ENCODE measurements at regions not wholly inside any gene's neighbourhood (a gene's known extent, or its start where the extent isn't known, plus 50 kb on each side); places are given as distances from the start of the nearest gene placed in this dataset.

DNA sequence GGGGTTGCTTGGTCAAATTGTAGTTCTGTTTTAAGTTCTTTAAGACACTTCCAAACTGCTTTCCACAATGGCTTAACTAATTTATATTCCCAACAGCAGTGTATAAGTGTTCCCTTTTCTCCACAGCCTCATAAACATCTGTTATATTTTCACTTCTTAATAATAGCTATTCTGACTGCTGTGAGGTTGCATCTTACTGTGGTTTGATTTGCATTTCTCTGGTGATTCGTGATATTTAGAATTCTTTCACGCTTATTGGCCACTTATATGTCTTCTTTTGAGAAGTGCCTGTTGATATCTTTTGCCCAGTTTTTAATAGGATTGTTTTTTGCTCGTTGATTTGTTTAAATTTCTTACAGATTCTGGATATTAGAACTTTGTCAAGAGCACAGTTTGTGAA is 278.6 kb upstream of the ITM2A start:
- Histone ChIP-seq H4K20me1 (peaks cover 0 to 5% (median 0%) of the 10 kb centered on the region in 11 experiments; a peak in 1 of 22 replicates), H3K4me2 (no peak overlapping the region), H3K9ac (no peak overlapping the region), H3K36me3 (no peaks in the 10 kb centered on the region), H3K27me3 (peaks cover 47 to 84% (median 70%) of the 10 kb centered on the region in 11 experiments; a peak in 21 of 22 replicates), H3K9me3 (replicated peaks in 1 of 11) (no peaks in the 10 kb centered on the region), H3K4me3 (no peak overlapping the region), H3K27ac (no peak overlapping the region), H3K4me1 (no peaks in the 10 kb centered on the region)
- no peak for TF ChIP-seq Cebpa-rat (IDR thresholded peaks at IDR 0.05)

DNA sequence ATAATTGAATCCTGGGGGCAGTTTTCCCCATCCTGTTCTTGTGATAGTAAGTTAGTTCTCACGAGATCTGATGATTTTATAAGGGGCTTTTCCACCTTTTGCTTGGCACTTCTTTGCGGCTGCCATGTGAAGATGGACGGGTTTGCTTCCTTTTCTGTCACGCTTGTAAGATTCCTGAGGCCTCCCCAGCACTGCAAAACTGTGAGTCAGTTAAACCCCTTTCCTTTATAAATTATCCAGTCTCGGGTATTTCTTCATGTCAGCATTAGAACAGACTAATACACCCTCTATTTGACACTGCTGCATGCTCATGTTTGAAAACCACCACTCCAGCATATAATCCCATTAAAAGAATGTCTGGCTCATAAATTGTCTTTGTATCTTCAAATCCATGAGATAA is 264.4 kb upstream of the ITM2A start:
- no peak overlapping the region for H3K9ac ChIP-seq

DNA sequence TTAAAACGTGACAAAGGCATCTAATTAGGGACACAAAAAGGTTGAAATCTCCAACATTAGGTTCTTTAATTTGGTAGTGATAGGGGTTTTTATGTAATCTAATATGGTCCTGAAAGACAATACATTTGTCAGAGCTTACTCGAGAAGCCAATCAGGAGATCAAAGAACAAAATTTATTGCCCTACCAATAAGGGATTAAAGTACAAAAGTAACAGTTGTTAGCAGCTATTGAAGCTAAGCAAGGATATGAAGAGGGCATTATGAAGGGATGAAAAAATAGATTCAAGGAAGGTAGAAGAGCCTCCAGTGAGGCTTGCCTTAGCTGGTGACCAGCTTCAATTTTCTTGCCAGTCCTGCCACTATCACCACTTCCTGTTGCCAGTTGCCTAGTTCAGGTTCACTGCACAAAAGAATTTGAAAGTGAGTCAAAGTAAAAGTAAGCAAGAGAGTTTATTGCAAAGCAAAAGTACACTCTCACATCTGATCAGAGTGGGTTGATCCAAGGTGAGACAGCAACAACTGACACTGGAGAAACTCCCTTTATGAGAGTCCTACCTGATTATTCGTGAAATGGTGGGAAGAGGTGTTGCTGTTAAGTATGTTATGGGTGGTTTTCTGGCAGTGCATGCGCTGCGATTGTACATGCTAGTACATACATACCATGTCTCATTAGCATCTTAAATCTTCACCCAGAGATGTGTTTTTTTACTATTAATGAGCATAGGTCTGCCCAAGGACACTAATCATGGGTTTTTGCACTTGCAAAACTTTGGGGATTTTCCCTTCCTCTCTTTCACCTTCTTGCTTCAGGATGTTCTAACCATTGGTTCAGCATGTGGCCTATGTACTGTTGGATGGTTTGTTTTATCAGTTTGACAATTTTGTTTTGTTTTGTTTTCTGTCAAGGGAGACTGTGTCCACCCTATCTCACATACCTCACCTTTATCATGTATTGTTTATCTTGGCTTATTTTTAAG is 263.2 kb upstream of the ITM2A start:
- peaks cover 0 to 16% (median 4%) of the 10 kb centered on the region in 11 experiments; a peak in 4 of 22 replicates for H3K9me3 ChIP-seq (replicated peaks in 1 of 11)
- peaks cover 6 to 17% (median 8%) of the 10 kb centered on the region in 10 experiments; a peak in 17 of 20 replicates for H3K4me1 ChIP-seq
- H3K4me2 ChIP-seq: peak overlapping the region in 10 of 11 experiments; percentile 13 to 49 (median 36); a peak in 18 of 22 replicates
- H3K4me3 ChIP-seq: no peak overlapping the region
- no peak overlapping the region for H3K27ac ChIP-seq
- H3K36me3 ChIP-seq: no peaks in the 10 kb centered on the region
- H3K9ac ChIP-seq: no peak overlapping the region
- H4K20me1 ChIP-seq: no peaks in the 10 kb centered on the region; a peak in 1 of 22 replicates
- no peak for TF ChIP-seq Cebpa-rat (IDR thresholded peaks at IDR 0.05)
- peaks cover 21 to 89% (median 77%) of the 10 kb centered on the region in 11 experiments; a peak in 21 of 22 replicates for H3K27me3 ChIP-seq

More for the DNA sequence above, 264.4 kb upstream of the ITM2A start:
- peak overlapping the region in 1 of 11 experiments; percentile 20; a peak in 1 of 22 replicates for H3K4me2 ChIP-seq
- H3K4me1 ChIP-seq: peaks cover 6 to 17% (median 8%) of the 10 kb centered on the region in 10 experiments; a peak in 17 of 20 replicates
- no peaks in the 10 kb centered on the region for H3K36me3 ChIP-seq
- peaks cover 0 to 13% (median 4%) of the 10 kb centered on the region in 11 experiments; a peak in 4 of 22 replicates for H3K9me3 ChIP-seq (replicated peaks in 1 of 11)
- TF ChIP-seq Cebpa-rat (IDR thresholded peaks at IDR 0.05): no peak
- peaks cover 24 to 89% (median 78%) of the 10 kb centered on the region in 11 experiments; a peak in 21 of 22 replicates for H3K27me3 ChIP-seq
- no peaks in the 10 kb centered on the region; a peak in 1 of 22 replicates for H4K20me1 ChIP-seq
- no peak overlapping the region for H3K4me3 ChIP-seq
- H3K27ac ChIP-seq: no peak overlapping the region

GRCh38 chrX:79623098-79623762 is 256.1 kb upstream of the ITM2A start:
- H3K36me3 ChIP-seq: no peaks in the 10 kb centered on the region
- 0 out of 22 replicates have a peak, but pooled peaks cover 0 to 3% (median 0%) of the 10 kb centered on the region in 11 experiments for H4K20me1 ChIP-seq
- H3K9me3 ChIP-seq (replicated peaks in 1 of 11): peaks cover 0 to 9% (median 0%) of the 10 kb centered on the region in 11 experiments; a peak in 1 of 22 replicates
- H3K4me2 ChIP-seq: no peak overlapping the region
- no peak overlapping the region for H3K27ac ChIP-seq
- peaks cover 29 to 98% (median 90%) of the 10 kb centered on the region in 11 experiments for H3K27me3 ChIP-seq
- H3K9ac ChIP-seq: no peak overlapping the region
- H3K4me3 ChIP-seq: no peak overlapping the region
- no peak for TF ChIP-seq Cebpa-rat (IDR thresholded peaks at IDR 0.05)
- H3K4me1 ChIP-seq: no peaks in the 10 kb centered on the region

DNA sequence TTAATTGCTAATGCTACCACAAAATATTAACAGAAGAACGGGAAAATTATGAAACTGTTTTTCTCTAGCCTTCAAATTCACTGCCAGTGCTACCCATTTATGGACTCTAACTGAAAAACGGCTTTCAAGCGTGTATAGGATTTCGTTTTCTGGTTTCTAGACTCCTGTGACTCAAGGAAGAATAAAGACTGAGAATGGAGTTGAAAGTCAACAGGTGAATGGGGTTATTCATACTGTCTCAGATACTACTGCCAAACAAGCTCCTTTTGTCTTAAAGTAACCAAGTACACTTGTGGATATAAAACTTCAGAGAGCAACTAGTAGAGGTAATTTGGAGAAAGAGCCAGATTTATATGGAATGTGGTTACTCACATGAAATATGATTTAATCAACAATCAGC is 251.1 kb upstream of the ITM2A start:
- no peaks in the 10 kb centered on the region for H4K20me1 ChIP-seq
- no peak for TF ChIP-seq Cebpa-rat (IDR thresholded peaks at IDR 0.05)
- no peaks in the 10 kb centered on the region for H3K4me1 ChIP-seq
- H3K9me3 ChIP-seq (replicated peaks in 1 of 11): no peaks in the 10 kb centered on the region
- H3K27ac ChIP-seq: no peak overlapping the region
- H3K4me3 ChIP-seq: no peak overlapping the region
- peaks cover 30 to 91% (median 75%) of the 10 kb centered on the region in 11 experiments for H3K27me3 ChIP-seq
- no peaks in the 10 kb centered on the region for H3K36me3 ChIP-seq
- H3K4me2 ChIP-seq: no peak overlapping the region
- no peak overlapping the region for H3K9ac ChIP-seq

GRCh38 chrX:79604364-79604763 is 237.2 kb upstream of the ITM2A start:
- Histone ChIP-seq H3K9ac (no peak overlapping the region), H3K4me3 (no peak overlapping the region), H3K4me1 (no peaks in the 10 kb centered on the region), H3K27ac (no peak overlapping the region), H3K9me3 (replicated peaks in 1 of 11) (no peaks in the 10 kb centered on the region), H3K4me2 (no peak overlapping the region), H3K36me3 (no peaks in the 10 kb centered on the region), H4K20me1 (no peaks in the 10 kb centered on the region; a peak in 3 of 22 replicates), H3K27me3 (peaks cover 43 to 90% (median 85%) of the 10 kb centered on the region in 11 experiments)
- no peak for TF ChIP-seq Cebpa-rat (IDR thresholded peaks at IDR 0.05)

GRCh38 chrX:79601341-79602131 is 234.4 kb upstream of the ITM2A start:
- Histone ChIP-seq H3K9ac (no peak overlapping the region), H3K4me3 (no peak overlapping the region), H4K20me1 (no peaks in the 10 kb centered on the region; a peak in 2 of 22 replicates), H3K27me3 (peaks cover 45 to 90% (median 84%) of the 10 kb centered on the region in 11 experiments), H3K27ac (no peak overlapping the region), H3K9me3 (replicated peaks in 1 of 11) (no peaks in the 10 kb centered on the region), H3K36me3 (no peaks in the 10 kb centered on the region), H3K4me2 (no peak overlapping the region), H3K4me1 (no peaks in the 10 kb centered on the region)
- TF ChIP-seq Cebpa-rat (IDR thresholded peaks at IDR 0.05): no peak

DNA sequence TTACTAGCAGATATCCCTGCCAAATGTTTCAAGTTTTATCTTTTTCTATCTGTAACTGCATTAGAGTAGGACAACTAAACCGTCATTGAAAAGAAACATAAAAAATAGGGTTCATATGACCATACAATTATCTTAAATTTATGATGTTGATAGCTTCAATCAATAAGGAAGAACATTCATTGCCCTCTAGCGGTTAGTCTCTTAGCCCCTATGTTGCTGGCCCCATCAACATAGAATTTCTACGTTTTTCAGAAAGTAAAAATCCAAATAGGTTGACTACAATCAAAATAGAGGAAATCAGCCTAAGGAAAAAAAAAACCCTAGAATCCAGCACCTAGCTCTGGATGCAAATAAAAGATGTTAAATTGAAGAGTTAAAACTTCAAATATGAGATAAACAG is 225.1 kb upstream of the ITM2A start:
- peaks cover 24 to 98% (median 77%) of the 10 kb centered on the region in 11 experiments for H3K27me3 ChIP-seq
- H4K20me1 ChIP-seq: no peaks in the 10 kb centered on the region; a peak in 1 of 22 replicates
- peaks cover 0 to 11% (median 0%) of the 10 kb centered on the region in 11 experiments; a peak in 3 of 22 replicates for H3K9me3 ChIP-seq (replicated peaks in 1 of 11)
- no peak overlapping the region for H3K4me2 ChIP-seq
- no peaks in the 10 kb centered on the region for H3K36me3 ChIP-seq
- no peak overlapping the region for H3K27ac ChIP-seq
- no peak for TF ChIP-seq Cebpa-rat (IDR thresholded peaks at IDR 0.05)
- H3K4me1 ChIP-seq: no peaks in the 10 kb centered on the region
- no peak overlapping the region for H3K9ac ChIP-seq
- H3K4me3 ChIP-seq: no peak overlapping the region

Measured in BLaER1 treated with 17β-estradiol and CSF1 and Interleukin-3, amounts not matched to agents 10 nM and 100 nM (cell line).